GM18498 (cell line): ENCODE measurements at regions not wholly inside any gene's neighbourhood (a gene's known extent, or its start where the extent isn't known, plus 50 kb on each side); places are given as distances from the start of the nearest gene placed in this dataset.

ENCODE experiments used
- ATAC-seq: cut with Tn5 transposase; IDR thresholded peaks from one replicate; pipeline ENCODE4 v1.9.1; 2021; ENCODE audit warnings: mild to moderate bottlenecking, moderate library complexity; ENCODE audit not compliant: unreplicated experiment

DNA sequence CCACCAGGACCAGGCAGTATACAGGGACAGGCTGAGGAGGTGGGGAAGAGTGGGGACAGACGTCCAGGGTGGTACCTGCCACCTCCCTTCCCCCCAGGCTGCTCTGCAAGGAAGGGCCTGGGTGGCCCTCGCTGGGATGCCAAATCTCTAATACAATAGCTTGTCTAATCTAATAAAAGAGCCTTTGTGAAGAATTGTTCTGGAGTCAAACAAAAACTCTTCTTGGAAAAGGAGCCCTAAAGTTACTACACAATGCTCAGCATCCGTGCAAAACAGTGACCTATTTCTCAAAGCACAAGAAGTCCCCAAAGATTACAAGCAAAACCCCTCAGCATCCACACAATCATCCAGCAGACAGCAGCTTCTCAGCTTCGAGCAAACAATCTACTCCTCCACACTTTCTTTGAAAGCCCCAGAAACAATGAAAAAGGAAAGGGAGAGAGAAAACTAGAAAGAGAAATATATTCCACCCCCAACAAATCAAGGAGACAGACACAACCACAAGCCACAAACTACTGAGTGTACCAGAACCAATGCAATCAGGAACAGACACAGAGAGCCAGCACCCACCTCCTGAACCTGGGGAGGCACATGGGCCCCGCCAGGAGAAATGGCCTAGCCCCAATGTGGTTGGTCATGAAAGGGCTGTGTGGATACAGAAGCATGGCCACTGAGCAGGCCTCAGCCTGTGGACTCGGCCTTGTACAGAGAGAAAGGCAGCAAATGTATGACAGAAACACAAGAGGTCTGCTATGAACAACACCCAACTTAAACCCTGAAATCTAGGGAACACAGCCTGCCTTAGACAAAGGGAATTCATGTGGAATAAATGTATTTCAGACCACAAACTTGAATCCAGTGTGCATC lies 177.1 kb upstream of the CHRNA7 start:
- no peak for ATAC-seq

GRCh38 chr15:31856581-31856980 lies 173.7 kb upstream of the CHRNA7 start:
- no peak for ATAC-seq

DNA sequence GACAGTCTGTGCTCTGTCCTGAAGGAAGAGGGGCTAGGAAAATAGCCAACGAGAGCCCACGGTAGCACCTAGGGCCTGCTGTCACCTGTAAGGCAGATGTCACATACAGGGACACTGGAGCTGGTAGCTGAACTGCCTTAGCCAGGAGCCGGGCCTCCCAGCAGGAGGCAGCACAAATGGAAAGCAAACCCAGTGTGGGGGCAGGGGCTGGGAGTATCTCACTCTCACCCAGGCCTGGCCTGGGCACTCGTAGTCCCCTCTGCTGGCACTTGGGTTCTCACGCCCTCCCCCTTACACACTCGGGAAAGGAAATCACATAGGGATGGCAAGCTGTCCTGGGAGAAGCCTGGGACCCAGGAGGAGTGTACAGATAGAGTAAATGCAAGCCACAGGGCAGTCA lies 173.1 kb upstream of the CHRNA7 start:
- ATAC-seq: no peak

DNA sequence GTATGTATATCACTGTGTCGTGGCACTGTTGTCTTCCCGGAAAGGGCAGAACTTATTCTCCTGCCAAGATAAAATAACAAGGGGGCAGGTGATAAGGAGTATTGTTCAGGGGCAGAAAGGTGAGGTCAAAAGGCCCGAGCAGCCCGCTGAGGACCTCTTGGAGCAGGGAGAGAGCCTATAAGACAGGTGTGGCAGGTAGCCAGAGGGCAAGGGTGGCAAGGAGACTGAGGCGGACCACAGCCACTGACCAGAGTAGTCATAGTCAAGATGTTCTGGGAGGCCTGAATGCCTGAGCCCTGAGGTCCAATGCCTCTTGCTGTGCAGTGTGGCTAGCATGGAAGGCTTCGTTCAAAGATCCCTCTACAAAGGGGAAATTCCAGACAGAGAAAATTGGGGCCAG lies 172.3 kb upstream of the CHRNA7 start:
- no peak for ATAC-seq

- no peak for ATAC-seq
These were observed 164.1 kb upstream of the CHRNA7 start for GRCh38 chr15:31866248-31866647.

DNA sequence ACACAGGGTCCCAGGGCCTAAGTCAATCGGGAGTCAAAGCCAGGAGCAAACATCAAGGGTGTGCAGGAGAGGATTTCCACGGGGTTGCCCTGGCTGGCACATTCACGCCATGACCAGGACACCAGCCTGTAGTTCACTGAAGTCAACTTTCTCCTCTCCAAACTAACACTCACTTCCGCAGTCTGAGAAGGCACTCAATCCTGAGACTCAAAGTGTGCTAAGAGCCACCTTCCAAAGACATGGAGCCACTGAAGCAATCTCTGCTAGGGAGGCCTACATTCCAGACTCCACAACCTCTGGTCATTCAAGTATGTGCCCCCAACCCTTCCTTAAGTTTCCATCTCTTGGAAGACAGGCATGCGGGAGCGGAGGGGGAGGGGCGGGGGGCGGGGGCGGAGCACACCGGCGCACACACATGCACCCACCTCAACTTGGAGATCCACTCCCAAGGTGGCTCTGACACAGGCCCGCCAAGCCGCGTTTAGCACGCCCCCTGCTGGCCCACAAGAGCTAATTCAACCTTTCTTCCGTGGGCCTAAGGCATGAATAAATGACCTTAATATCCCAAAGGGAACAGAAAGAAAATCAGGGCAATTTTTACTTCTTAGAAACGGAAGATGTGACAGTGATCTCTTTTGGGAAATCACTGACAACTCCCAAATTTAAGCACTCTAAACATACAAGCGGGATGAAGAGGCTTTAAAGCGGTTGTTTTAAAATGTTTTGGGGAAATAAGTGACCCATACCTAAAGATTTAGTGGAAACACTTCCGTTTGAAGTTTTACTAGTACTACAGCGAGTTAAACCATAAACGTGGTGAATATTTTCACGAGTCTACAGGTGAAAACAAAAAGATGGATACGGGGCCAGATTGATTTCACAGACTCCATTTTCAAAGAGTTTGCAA lies 162.5 kb upstream of the CHRNA7 start:
- no peak for ATAC-seq

GRCh38 chr15:31869686-31870307 lies 160.5 kb upstream of the CHRNA7 start:
- no peak for ATAC-seq

- peak; percentile 93 for ATAC-seq
These were observed 159.8 kb upstream of the CHRNA7 start, which contains the start of gene OTUD7A for GRCh38 chr15:31870328-31871165. OTUD7A (minus strand) TSS chr15:31870673.

DNA sequence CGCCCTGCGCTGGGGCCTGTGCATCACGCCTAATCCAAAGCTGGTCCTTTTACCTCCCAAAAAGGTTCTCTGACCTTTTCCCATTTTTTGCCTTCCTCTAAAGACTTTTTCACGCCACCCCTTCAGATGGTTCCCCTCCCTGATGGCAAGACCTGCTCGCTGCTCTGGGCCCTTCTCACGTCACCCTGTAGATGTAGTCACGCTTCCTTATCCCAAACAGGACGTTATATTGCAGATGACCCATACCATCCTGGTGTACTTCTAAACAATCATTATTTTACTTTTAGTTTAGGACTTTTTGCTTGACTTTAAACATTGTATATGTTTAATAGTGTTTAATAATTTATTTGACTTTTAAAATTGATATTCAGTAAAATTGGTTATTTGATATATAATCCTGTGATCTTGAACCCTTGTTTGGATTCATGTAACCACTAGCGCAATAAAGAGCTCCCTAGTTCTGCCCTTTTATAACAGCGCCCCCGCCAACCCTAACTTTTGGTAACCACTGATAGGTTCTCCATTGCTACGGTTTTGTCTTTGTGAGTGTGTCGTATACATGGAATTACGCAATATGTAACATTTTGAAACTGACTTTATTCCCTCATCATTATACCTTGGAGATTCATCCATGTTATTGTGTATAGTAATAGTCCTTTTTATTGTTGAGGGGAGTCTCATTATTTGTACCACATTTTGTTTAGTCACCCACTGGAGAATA lies 159.0 kb upstream of the CHRNA7 start:
- ATAC-seq: no peak

- ATAC-seq: no peak
These were observed 158.4 kb upstream of the CHRNA7 start for GRCh38 chr15:31871887-31872281.

GRCh38 chr15:31887246-31887645 lies 143.1 kb upstream of the CHRNA7 start:
- no peak for ATAC-seq

DNA sequence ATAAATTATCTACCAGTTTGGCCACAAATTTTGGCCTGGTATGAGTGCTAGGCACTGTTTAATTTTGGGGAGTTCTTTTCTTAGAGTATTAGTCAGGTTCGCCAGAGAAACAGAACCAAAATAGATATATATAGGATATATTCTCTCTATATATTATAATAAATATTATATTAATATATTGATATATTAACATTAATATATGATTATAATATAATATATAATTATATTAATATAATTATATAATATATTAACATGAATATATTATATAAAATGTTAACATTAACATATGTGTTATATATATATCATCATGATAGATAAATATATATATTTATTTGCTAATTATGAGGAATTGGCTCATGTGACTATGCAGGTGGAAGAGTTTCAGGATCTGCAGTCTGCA lies 137.8 kb upstream of the CHRNA7 start:
- ATAC-seq: no peak

DNA sequence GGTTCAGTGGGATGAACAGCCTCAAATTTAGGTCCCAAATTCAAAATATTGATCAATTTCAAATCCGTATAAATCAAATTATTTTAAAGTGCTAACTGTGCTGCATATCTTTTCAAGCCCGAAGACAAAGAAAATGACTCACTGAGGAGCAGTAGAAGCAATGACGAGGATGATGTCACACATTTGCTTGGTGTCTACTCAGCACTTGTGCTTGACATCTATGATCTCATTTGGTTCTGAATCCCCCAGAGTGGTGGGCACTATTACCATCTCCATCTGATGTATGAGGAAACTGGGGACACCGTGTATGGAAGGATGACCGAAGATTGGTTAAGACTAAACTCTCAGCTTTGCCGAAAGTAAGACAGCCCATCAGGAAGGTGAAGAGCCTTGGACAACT lies 136.5 kb upstream of the CHRNA7 start:
- no peak for ATAC-seq

DNA sequence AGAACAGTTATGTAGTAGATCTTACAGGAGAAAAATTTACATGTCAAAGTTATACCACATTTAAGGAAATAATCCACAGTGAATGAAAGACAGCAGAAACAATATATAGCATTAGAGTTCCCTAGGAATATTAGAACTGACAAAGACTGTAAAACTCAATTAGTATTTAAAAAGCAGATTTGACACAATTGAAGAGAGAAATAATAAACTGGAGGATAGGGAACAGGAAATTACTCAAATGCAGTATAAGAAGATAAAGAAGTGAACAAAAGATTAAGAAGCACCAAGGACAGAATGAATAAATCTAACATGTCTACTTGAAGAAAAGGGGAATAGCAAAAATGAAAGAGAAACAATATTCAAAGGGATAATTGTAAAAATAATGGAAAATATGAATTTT lies 132.6 kb upstream of the CHRNA7 start:
- ATAC-seq: no peak

- ATAC-seq: no peak
These were observed 128.8 kb upstream of the CHRNA7 start for GRCh38 chr15:31901501-31901900.

GRCh38 chr15:31905054-31905453 lies 125.3 kb upstream of the CHRNA7 start:
- ATAC-seq: no peak

GRCh38 chr15:31925541-31925940 lies 104.8 kb upstream of the CHRNA7 start:
- ATAC-seq: no peak

DNA sequence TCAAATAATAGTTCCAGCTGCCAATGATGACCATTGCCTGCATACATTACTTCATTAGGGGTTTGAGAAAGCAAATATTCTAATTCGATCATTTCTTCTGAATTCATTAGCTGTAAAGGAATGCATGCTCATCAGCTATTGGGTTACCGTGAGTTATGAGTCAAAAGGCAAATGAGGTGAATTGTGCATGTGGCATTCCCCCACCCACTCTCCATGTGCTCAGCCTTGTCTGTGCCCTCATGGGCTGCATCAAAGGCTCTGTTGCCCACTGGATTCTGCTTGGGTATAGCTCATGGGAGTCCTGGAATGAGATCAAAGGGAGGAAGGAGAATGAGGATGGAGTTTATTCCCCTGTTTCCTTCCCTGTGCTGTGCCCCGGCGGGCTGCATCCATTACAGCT lies 99.3 kb upstream of the CHRNA7 start:
- ATAC-seq: no peak

GRCh38 chr15:31932576-31932975 lies 97.7 kb upstream of the CHRNA7 start:
- no peak for ATAC-seq

GRCh38 chr15:31934821-31935220 lies 95.5 kb upstream of the CHRNA7 start:
- no peak for ATAC-seq
